H9 (cell line): ENCODE measurements at regions not wholly inside any gene's neighbourhood (a gene's known extent, or its start where the extent isn't known, plus 50 kb on each side); places are given as distances from the start of the nearest gene placed in this dataset.

Source experiments
- DNase-seq: peaks from one replicate; pipeline ENCODE4 v3.0.0-alpha.2; 2017
- H2AFZ ChIP-seq: one replicate; pipeline ENCODE4 v1.6.1; 2013; ENCODE audit warnings: mild to moderate bottlenecking, low read length, control low read depth, moderate library complexity
- H2AK5ac ChIP-seq: 2 replicates; pipeline ENCODE4 v1.6.1; 2013; ENCODE audit warnings: low read length, control low read depth, mixed read lengths; ENCODE audit not compliant: insufficient read length
- H2BK120ac ChIP-seq: one replicate; pipeline ENCODE4 v1.6.1; 2013; ENCODE audit warnings: low read depth, mild to moderate bottlenecking, low read length, control low read depth, inconsistent platforms; ENCODE audit not compliant: poor library complexity, severe bottlenecking
- H2BK12ac ChIP-seq: 2 replicates; pipeline ENCODE4 v1.6.1; 2013; ENCODE audit warnings: low read length, control low read depth, mixed read lengths, low read depth; ENCODE audit not compliant: insufficient read length
- H2BK15ac ChIP-seq: 2 replicates; pipeline ENCODE4 v1.6.1; 2013; ENCODE audit warnings: low read depth, low read length, control low read depth
- H2BK20ac ChIP-seq: one replicate; pipeline ENCODE4 v1.6.1; 2013; ENCODE audit warnings: low read depth, mild to moderate bottlenecking, low read length, control low read depth, inconsistent platforms; ENCODE audit not compliant: poor library complexity, severe bottlenecking
- H2BK5ac ChIP-seq: 2 replicates; pipeline ENCODE4 v1.6.1; 2013; ENCODE audit warnings: low read length, control low read depth, mixed read lengths; ENCODE audit not compliant: insufficient read length
- H3K14ac ChIP-seq: 2 replicates; pipeline ENCODE4 v1.6.1; 2013; ENCODE audit warnings: low read length, control low read depth; ENCODE audit not compliant: insufficient read depth
- H3K18ac ChIP-seq: 2 replicates; pipeline ENCODE4 v1.6.1; 2013; ENCODE audit warnings: low read depth, mild to moderate bottlenecking, mixed read lengths, low read length, control low read depth; ENCODE audit not compliant: insufficient read length
- H3K23ac ChIP-seq: 2 replicates; pipeline ENCODE4 v1.6.1; 2013; ENCODE audit warnings: low read length, control low read depth, mixed read lengths, low read depth; ENCODE audit not compliant: insufficient read length
- H3K23me2 ChIP-seq: 2 replicates; pipeline ENCODE4 v1.6.1; 2013; ENCODE audit warnings: low read depth, mild to moderate bottlenecking, mixed read lengths, low read length, control low read depth; ENCODE audit not compliant: insufficient read length, poor library complexity, severe bottlenecking
- H3K27ac ChIP-seq: 2 replicates; pipeline ENCODE4 v1.5.1; 2013; ENCODE audit warnings: low read length, control low read depth, mixed read lengths, low read depth; ENCODE audit not compliant: insufficient read length
- H3K27me3 ChIP-seq: 2 replicates; pipeline ENCODE4 v1.6.1; 2013; ENCODE audit warnings: low read length, control low read depth, inconsistent platforms; ENCODE audit not compliant: insufficient read depth
- H3K4ac ChIP-seq: 2 replicates; pipeline ENCODE4 v1.6.1; 2013; ENCODE audit warnings: low read depth, mild to moderate bottlenecking, control low read depth, inconsistent platforms, low read length, moderate library complexity
- H3K4me1 ChIP-seq: 2 replicates; pipeline ENCODE4 v1.6.1; 2013; ENCODE audit warnings: low read length, control low read depth, inconsistent platforms; ENCODE audit not compliant: insufficient read depth
- H3K4me2 ChIP-seq: 2 replicates; pipeline ENCODE4 v1.6.1; 2013; ENCODE audit warnings: low read length, control low read depth, mixed read lengths; ENCODE audit not compliant: insufficient read length, insufficient read depth
- H3K56ac ChIP-seq: 2 replicates; pipeline ENCODE4 v1.6.1; 2013; ENCODE audit warnings: low read depth, mild to moderate bottlenecking, mixed read lengths, low read length, control low read depth; ENCODE audit not compliant: insufficient read length
- H3K79me1 ChIP-seq: 2 replicates; pipeline ENCODE4 v1.6.1; 2013; ENCODE audit warnings: low read depth, mild to moderate bottlenecking, moderate library complexity, low read length, control low read depth, inconsistent platforms; ENCODE audit not compliant: insufficient read depth, poor library complexity, severe bottlenecking
- H3K79me2 ChIP-seq: 2 replicates; pipeline ENCODE4 v1.6.1; 2013; ENCODE audit warnings: low read length, control low read depth, inconsistent platforms; ENCODE audit not compliant: insufficient read depth
- H3K9ac ChIP-seq: 2 replicates; pipeline ENCODE4 v1.6.1; 2013; ENCODE audit warnings: low read length, control low read depth, mixed read lengths; ENCODE audit not compliant: insufficient read length; ENCODE audit errors: extremely low read depth
- H3K9me3 ChIP-seq: one replicate; pipeline ENCODE4 v1.6.1; 2013; ENCODE audit warnings: low read depth, low read length, inconsistent platforms; ENCODE audit not compliant: control insufficient read depth
- H3T11ph ChIP-seq: one replicate; pipeline ENCODE4 v1.6.1; 2013; ENCODE audit warnings: mild to moderate bottlenecking, low read length, control low read depth, inconsistent platforms
- H4K20me1 ChIP-seq: one replicate; pipeline ENCODE4 v1.6.1; 2013; ENCODE audit not compliant: control insufficient read depth, insufficient read length, insufficient read depth
- H4K5ac ChIP-seq: 2 replicates; pipeline ENCODE4 v1.6.1; 2013; ENCODE audit warnings: low read depth, mild to moderate bottlenecking, mixed read lengths, low read length, control low read depth; ENCODE audit not compliant: insufficient read length
- H4K8ac ChIP-seq: replicated peaks from 2 replicates; pipeline ENCODE4 v1.6.1; 2013; ENCODE audit warnings: low read length, control low read depth, mixed read lengths, low read depth; ENCODE audit not compliant: insufficient read length
- H4K91ac ChIP-seq: 2 replicates; pipeline ENCODE4 v1.6.1; 2013; ENCODE audit warnings: low read depth, mild to moderate bottlenecking, moderate library complexity, mixed read lengths, low read length, control low read depth; ENCODE audit not compliant: insufficient read length
- H3K27ac Mint-ChIP-seq, 3 experiments: 2 replicates in 2 of 3; 3 replicates in 1 of 3; pipeline ENCODE4 v1.8.0; 2020 to 2021; ENCODE audit warnings: mixed read lengths in 3 of 3, mild to moderate bottlenecking in 1 of 3, moderate library complexity in 1 of 3
- H3K27me3 Mint-ChIP-seq: 2 replicates; pipeline ENCODE4 v1.8.0; 2021; ENCODE audit warnings: low read depth, mild to moderate bottlenecking, moderate library complexity, mixed read lengths
- H3K36me3 Mint-ChIP-seq, 3 experiments: 2 replicates in 2 of 3; 3 replicates in 1 of 3; pipeline ENCODE4 v1.8.0; 2020 to 2021; ENCODE audit warnings: low read depth in 3 of 3, mixed read lengths in 3 of 3; ENCODE audit not compliant: insufficient read depth in 1 of 3
- H3K4me1 Mint-ChIP-seq, 2 experiments: 2 replicates each; pipeline ENCODE4 v1.8.0; 2020; ENCODE audit warnings: mixed read lengths in 2 of 2
- H3K4me3 Mint-ChIP-seq, 2 experiments: 2 replicates in 1 of 2; 3 replicates in 1 of 2; pipeline ENCODE4 v1.8.0; 2020 to 2021; ENCODE audit warnings: mild to moderate bottlenecking in 2 of 2, mixed read lengths in 2 of 2, moderate library complexity in 1 of 2
- H3K9me3 Mint-ChIP-seq, 2 experiments: 2 replicates in 1 of 2; 3 replicates in 1 of 2; pipeline ENCODE4 v1.8.0; 2020; ENCODE audit warnings: mild to moderate bottlenecking in 2 of 2, mixed read lengths in 2 of 2, moderate library complexity in 1 of 2
- WGBS: extraction: QIAGEN DNeasy Blood & Tissue Kit; methylation state at CpG from one replicate; pipeline ENCODE4 v1.1.7; 2013; ENCODE audit warnings: missing lambda C conversion rate, low lambda C conversion rate, mixed read lengths; ENCODE audit not compliant: insufficient read length; ENCODE audit errors: extremely low coverage; 5-methylcytosine and 5-hydroxymethylcytosine counted together
- TF ChIP-seq, protein P1 (sequence below): fragments of 200-600 bp; sonication (generic); conservative IDR thresholded peaks from 3 replicates; pipeline ENCODE4 v1.8.0; 2021; ENCODE audit warnings: antibody characterized with exemption, mild to moderate bottlenecking

DNA sequence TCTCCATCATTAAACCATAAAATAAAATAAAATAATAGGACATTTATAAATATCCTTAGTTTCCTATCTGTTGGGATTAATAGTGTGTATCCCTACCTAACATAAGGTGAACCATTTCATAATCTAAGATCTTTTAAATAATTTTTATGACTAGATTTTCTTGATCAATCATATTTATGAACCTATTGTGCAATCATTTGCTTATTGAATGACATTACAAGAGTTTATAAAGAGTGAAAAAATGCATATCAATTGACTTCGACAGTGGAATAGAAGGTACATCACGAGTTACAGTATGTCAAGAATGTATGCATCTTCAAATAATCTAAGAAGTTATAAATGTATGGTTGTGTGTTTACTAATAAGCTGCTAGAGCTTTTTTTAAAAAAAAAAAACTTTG, 1554.8 kb upstream of the TMEFF2 start:
- Histone ChIP-seq H2BK5ac (no peak overlapping the region), H3K4ac (no peak overlapping the region)

More for the DNA sequence above, 1554.8 kb upstream of the TMEFF2 start:
- Histone ChIP-seq H3K56ac (no peak overlapping the region), H3K27ac (no peak overlapping the region), H3K23me2 (no peaks in the 10 kb centered on the region), H3K9me3 (no peaks in the 10 kb centered on the region), H3K79me2 (no peaks in the 10 kb centered on the region), H3K14ac (no peak overlapping the region), H2BK15ac (no peak overlapping the region), H3K79me1 (no peaks in the 10 kb centered on the region), H3K4me1 (no peaks in the 10 kb centered on the region), H4K8ac (no peak overlapping the region), H2AFZ (no peak overlapping the region), H2BK12ac (no peak overlapping the region), H2BK20ac (no peak overlapping the region), H3K27me3 (no peaks in the 10 kb centered on the region), H3K9ac (no peak overlapping the region), H4K20me1 (no peaks in the 10 kb centered on the region), H2BK120ac (no peak overlapping the region), H2AK5ac (no peak overlapping the region), H3K18ac (no peak overlapping the region), H4K91ac (no peak overlapping the region), H3K23ac (no peak overlapping the region), H3T11ph (no peak overlapping the region), H4K5ac (no peak overlapping the region), H3K4me2 (no peak overlapping the region)
- no CpG with 5 or more reads among the region's 2 CpGs for WGBS
- H3K27ac Mint-ChIP-seq = no peak overlapping the region
- H3K4me1 Mint-ChIP-seq = peaks cover 0 to 2% of the 10 kb centered on the region in 2 experiments; a peak in 1 of 4 replicates
- peaks cover 15% of the 10 kb centered on the region for H3K27me3 Mint-ChIP-seq
- no peak overlapping the region for H3K4me3 Mint-ChIP-seq
- peaks cover 0 to 3% of the 10 kb centered on the region in 2 experiments; a peak in 1 of 5 replicates for H3K9me3 Mint-ChIP-seq
- no peak for DNase-seq
- no peaks in the 10 kb centered on the region for H3K36me3 Mint-ChIP-seq
- TF ChIP-seq, protein P1, sequence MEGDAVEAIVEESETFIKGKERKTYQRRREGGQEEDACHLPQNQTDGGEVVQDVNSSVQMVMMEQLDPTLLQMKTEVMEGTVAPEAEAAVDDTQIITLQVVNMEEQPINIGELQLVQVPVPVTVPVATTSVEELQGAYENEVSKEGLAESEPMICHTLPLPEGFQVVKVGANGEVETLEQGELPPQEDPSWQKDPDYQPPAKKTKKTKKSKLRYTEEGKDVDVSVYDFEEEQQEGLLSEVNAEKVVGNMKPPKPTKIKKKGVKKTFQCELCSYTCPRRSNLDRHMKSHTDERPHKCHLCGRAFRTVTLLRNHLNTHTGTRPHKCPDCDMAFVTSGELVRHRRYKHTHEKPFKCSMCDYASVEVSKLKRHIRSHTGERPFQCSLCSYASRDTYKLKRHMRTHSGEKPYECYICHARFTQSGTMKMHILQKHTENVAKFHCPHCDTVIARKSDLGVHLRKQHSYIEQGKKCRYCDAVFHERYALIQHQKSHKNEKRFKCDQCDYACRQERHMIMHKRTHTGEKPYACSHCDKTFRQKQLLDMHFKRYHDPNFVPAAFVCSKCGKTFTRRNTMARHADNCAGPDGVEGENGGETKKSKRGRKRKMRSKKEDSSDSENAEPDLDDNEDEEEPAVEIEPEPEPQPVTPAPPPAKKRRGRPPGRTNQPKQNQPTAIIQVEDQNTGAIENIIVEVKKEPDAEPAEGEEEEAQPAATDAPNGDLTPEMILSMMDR = no peak
